Testis (tissue), 2 donors: ENCODE measurements at regions not wholly inside any gene's neighbourhood (a gene's known extent, or its start where the extent isn't known, plus 50 kb on each side); places are given as distances from the start of the nearest gene placed in this dataset.

ENCODE experiments used
- CTCF ChIP-seq, 3 experiments: fragments of 450-650 bp in 2 of 3; fragments of 200-600 bp in 1 of 3; sonication (generic) in 1 of 3; IDR thresholded peaks; one replicate each; pipeline ENCODE4 v1.5.1; 2016 to 2019; ENCODE audit warnings: antibody characterized with exemption in 3 of 3, mild to moderate bottlenecking in 2 of 3, moderate library complexity in 1 of 3
- POLR2A ChIP-seq: fragments of 450-650 bp; IDR thresholded peaks from one replicate; pipeline ENCODE4 v1.6.1; 2017; ENCODE audit warnings: antibody characterized with exemption, mild to moderate bottlenecking, moderate library complexity

- no peak for TF ChIP-seq CTCF (IDR thresholded peaks at IDR 0.05)
- TF ChIP-seq POLR2A = no peak
Measured at GRCh38 chr1:198838022-198838342, 199.1 kb downstream of the PTPRC start.
